GM18870 (cell line): ENCODE measurements at regions not wholly inside any gene's neighbourhood (a gene's known extent, or its start where the extent isn't known, plus 50 kb on each side); places are given as distances from the start of the nearest gene placed in this dataset.

ENCODE experiments used
- ATAC-seq: cut with Tn5 transposase; IDR thresholded peaks from one replicate; pipeline ENCODE4 v1.9.1; 2021; ENCODE audit warnings: moderate library complexity; ENCODE audit not compliant: unreplicated experiment

DNA sequence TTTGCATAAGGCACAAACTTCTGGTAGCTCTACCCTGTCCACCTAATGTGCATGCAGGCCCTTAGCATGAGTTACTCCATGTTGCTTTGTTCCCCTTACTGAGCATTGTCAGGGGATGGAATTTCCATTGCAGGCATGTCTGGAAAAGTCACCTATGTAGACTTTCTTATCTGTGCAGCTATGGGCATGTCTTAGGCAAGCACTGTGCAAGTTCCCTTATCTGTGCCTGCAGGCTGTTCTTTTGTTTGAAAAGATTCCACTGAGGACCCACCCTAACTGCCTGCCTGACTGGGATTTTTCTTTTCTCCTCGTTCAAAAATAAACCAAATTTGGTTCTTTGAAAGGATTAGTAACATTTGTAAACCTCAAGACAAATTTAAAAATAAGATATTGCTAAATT lies 587.0 kb downstream of the CDH18 start:
- ATAC-seq: no peak

DNA sequence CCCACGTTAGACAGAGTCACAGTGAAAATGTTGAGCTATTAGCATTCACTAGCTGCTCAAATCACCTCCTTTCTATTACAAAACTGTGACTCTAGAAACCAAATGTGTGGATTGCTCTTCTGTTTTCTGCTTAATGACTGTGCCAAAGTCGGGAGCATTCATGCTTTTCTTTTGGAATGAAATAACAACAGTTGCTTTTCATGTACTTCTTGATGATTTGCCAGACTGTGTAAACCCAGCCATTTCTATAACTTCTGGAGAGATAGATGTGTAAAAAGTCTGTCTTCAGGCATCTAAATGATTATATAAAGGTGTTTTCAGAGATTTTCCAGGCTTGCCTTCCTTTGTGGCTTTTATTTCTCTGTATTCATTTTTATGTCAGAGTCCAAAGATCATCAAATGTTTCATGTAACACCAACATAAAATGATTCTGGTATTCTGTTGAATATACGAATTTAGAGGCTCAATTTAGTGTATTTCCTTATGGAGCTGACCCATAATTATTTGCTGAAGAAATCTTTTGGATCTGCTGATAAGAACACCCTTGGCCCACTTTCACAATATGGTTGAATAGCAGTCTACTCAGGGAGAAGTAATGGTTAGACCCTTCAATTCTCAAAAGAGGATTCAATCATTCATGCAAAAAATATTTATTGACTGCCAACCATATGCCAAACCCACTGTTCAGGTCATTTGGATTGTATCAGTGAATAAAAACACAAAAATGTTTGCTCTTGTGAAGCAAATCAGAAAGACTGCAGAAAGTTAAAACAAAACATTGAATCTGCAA lies 581.2 kb downstream of the CDH18 start:
- no peak for ATAC-seq

DNA sequence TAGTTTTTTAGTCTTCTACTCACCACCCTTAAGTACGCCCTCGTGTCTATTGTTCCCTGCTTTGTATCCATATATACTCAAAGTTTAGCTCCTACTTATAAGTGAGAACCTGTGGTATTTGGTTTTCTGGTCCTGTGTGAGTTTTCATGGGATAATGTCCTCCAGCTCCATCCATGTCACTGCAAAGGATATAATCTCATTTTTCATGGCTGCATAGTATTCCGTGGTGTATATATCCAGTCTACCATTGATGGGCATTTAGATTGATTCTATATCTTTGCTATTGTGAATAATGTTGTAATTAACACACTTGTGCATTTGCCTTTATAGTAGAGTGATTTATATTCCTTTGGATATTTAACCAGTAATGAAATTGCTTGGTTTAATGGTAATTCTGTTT lies 579.9 kb downstream of the CDH18 start:
- ATAC-seq: no peak

DNA sequence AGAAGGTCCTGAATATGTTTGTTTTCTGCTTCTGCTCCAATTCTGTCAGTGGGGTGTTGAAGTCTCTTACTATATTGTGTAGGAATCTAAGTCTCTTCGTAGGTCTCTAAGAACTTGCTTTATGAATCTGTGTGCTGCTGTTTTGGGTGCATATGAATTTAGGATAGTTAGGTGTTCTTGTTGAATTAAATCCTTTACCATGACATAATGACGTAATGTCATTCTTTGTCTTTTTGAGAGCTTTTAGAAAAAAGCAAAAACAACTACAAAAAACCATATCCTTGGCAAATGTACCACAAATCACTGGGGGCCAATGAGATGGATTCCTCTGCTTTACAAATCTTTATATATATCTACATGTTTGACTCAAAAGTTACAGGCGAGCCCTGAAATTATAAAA lies 576.1 kb downstream of the CDH18 start:
- no peak for ATAC-seq
